ENCODE measurements at regions not wholly inside any gene's neighbourhood (a gene's known extent, or its start where the extent isn't known, plus 50 kb on each side); places are given as distances from the start of the nearest gene placed in this dataset.

GRCh38 chr15:96029172-96029571 is 301.3 kb upstream of the NR2F2 start:
- TF ChIP-seq KDM1A (IDR thresholded peaks at IDR 0.05; ENCODE audit: borderline replicate concordance, low read length) = no peak
- no peak for TF ChIP-seq EZH2 (IDR thresholded peaks at IDR 0.05; ENCODE audit: low read depth, low read length, severe bottlenecking)
- no peak for TF ChIP-seq USF2 (IDR thresholded peaks at IDR 0.05; ENCODE audit: low read length)
- no peak for TF ChIP-seq POLR2AphosphoS5 (IDR thresholded peaks at IDR 0.05; ENCODE audit: low read depth, low read length)
- no peak for TF ChIP-seq POLR2A (IDR thresholded peaks at IDR 0.05; ENCODE audit: control extremely low read depth in 1 of 2, low read depth in 2 of 2, low read length in 2 of 2)
- no peak for TF ChIP-seq JUN (IDR thresholded peaks at IDR 0.05; ENCODE audit: low read depth, low read length)
- no peak for TF ChIP-seq CTCF (IDR thresholded peaks at IDR 0.05; ENCODE audit: control extremely low read depth in 1 of 3, insufficient read depth in 1 of 3, low read depth in 1 of 3, low read length in 3 of 3)
- TF ChIP-seq ATF2 (IDR thresholded peaks at IDR 0.05; ENCODE audit: low read length) = no peak
- no peak for TF ChIP-seq ZNF274 (IDR thresholded peaks at IDR 0.05; ENCODE audit: borderline replicate concordance, extremely low read depth, low read length)
- TF ChIP-seq MAX (IDR thresholded peaks at IDR 0.05) = no peak
- no peak for TF ChIP-seq PHF8 (conservative IDR thresholded peaks at IDR 0.05; ENCODE audit: low read depth, low read length)

All from H1 (cell line).